RWPE2 (cell line): ENCODE measurements at regions not wholly inside any gene's neighbourhood (a gene's known extent, or its start where the extent isn't known, plus 50 kb on each side); places are given as distances from the start of the nearest gene placed in this dataset.

ENCODE experiments used
- ATAC-seq: fragments of 200-7000 bp; cut with Tn5 transposase; 3 replicates; pipeline ENCODE4 v1.9.1; 2021; ENCODE audit warnings: low read depth
- DNase-seq: peaks from one replicate; pipeline ENCODE4 v3.0.0-alpha.2; 2020; ENCODE audit warnings: low spot score
- H3K27ac ChIP-seq: fragments of 450-650 bp; 2 replicates; pipeline ENCODE4 v1.5.1; 2017; ENCODE audit warnings: mild to moderate bottlenecking; ENCODE audit not compliant: poor library complexity, severe bottlenecking
- H3K27me3 ChIP-seq: fragments of 250-450 bp; sonication (Bioruptor Pico); 2 replicates; pipeline ENCODE4 v1.5.1; 2021; ENCODE audit warnings: mild to moderate bottlenecking, moderate library complexity; ENCODE audit not compliant: insufficient read depth, poor library complexity, severe bottlenecking
- H3K36me3 ChIP-seq: fragments of 250-450 bp; sonication (Bioruptor Pico); 2 replicates; pipeline ENCODE4 v1.5.1; 2020; ENCODE audit warnings: low read depth, mild to moderate bottlenecking, moderate library complexity
- H3K4me1 ChIP-seq: fragments of 250-450 bp; sonication (Bioruptor Pico); 2 replicates; pipeline ENCODE4 v1.5.1; 2021; ENCODE audit warnings: mild to moderate bottlenecking, moderate library complexity; ENCODE audit not compliant: insufficient read depth, poor library complexity, severe bottlenecking
- H3K4me3 ChIP-seq: fragments of 250-450 bp; sonication (Bioruptor Pico); 2 replicates; pipeline ENCODE4 v1.5.1; 2021; ENCODE audit warnings: mild to moderate bottlenecking, moderate library complexity; ENCODE audit not compliant: severe bottlenecking
- H3K9me3 ChIP-seq: fragments of 250-450 bp; sonication (Bioruptor Pico); 2 replicates; pipeline ENCODE4 v1.5.1; 2021; ENCODE audit warnings: mild to moderate bottlenecking, moderate library complexity; ENCODE audit not compliant: severe bottlenecking
- CTCF ChIP-seq: fragments of 450-650 bp; IDR thresholded peaks from one replicate; pipeline ENCODE4 v1.5.1; 2017; ENCODE audit warnings: mild to moderate bottlenecking, moderate library complexity; ENCODE audit not compliant: poor library complexity, severe bottlenecking

DNA sequence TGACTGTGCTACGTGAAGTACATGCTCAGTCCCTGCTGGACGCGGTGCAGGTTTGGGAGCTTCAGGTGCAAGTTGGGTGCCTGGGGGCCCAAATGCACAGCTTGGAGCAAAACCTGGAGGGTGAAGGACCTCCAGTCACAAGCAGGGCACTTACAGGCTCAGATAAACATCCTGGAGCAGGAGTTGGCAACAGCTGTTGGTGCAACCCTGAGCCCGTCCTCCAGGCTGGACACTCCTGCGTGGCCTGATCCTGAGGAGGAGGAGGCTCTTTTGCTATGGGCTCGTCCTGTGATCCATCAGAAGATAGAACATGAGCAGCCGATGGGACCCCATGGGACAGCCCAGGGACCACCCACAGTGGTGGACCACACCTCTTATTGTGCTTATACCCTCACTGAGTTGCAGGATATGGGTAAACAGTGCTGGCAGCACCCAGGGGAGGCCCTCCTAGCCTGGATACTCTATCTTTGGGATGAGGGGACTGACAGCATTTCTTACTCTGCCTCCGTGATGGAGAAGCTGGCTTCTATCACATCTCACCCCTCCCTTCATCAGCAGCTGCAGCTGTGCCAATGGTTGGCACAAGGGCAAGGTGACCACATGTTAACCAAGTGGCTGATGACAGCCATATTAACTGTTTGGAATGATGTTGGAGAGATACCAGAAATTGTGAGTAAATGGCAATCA, 301.6 kb downstream of the ZPLD1 start:
- H3K27ac ChIP-seq: no peak overlapping the region
- ATAC-seq: no peak
- TF ChIP-seq CTCF: no peak

GRCh38 chr3:102736975-102737304, 302.1 kb downstream of the ZPLD1 start:
- no peak for DNase-seq
- Histone ChIP-seq H3K27me3 (no peaks in the 10 kb centered on the region), H3K9me3 (no peaks in the 10 kb centered on the region), H3K4me1 (no peaks in the 10 kb centered on the region), H3K27ac (no peak overlapping the region), H3K4me3 (no peak overlapping the region), H3K36me3 (no peaks in the 10 kb centered on the region)
- ATAC-seq: no peak
- no peak for TF ChIP-seq CTCF

More for the DNA sequence above, 301.6 kb downstream of the ZPLD1 start:
- H3K4me1 ChIP-seq: no peaks in the 10 kb centered on the region
- no peak overlapping the region for H3K4me3 ChIP-seq
- no peaks in the 10 kb centered on the region for H3K27me3 ChIP-seq
- H3K36me3 ChIP-seq: no peaks in the 10 kb centered on the region
- H3K9me3 ChIP-seq: no peaks in the 10 kb centered on the region
- DNase-seq: no peak

DNA sequence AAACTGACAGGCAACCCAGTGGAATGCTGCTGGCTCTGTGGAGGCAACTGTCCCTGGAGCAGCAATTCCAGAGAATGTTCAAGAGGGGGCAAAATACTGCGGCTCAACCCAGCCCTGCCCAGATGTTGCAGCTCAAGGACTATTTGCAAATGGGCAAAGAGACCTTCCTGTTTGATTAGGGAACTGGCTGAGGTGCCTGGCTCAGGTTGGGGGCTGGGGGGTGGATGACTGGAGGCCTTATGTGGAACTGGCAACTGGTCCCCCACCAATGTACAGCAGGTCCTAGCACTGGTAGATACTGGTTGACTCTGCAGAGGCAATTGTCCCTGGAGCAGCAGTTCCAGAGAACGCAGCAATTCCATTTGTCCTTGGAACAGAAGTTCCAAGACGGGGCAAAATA, 302.5 kb downstream of the ZPLD1 start:
- H3K27ac ChIP-seq: no peak overlapping the region
- no peak overlapping the region for H3K4me3 ChIP-seq
- H3K4me1 ChIP-seq: no peaks in the 10 kb centered on the region
- no peak for ATAC-seq
- TF ChIP-seq CTCF: no peak
- H3K27me3 ChIP-seq: no peaks in the 10 kb centered on the region
- DNase-seq: no peak
- H3K9me3 ChIP-seq: no peaks in the 10 kb centered on the region
- no peaks in the 10 kb centered on the region for H3K36me3 ChIP-seq

DNA sequence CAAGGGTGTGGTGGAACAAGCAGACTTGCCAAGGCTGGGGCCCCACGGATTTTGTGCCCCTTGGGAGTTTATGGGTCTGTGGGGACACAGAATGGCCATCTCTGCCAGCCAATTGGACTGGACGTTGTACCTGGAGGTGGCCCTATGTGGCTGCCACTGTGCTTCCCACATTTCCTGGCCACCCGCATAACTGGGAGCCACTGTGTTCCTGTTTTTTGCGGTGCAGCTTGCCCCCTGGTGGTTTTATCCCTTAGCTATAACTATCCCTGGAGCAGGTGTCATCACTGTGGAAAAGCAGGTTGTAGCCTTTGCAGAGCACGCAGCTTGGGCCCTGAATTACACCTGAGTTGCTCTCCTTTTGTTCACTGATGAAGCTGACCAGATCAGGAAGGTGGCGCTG, 306.3 kb downstream of the ZPLD1 start:
- Histone ChIP-seq H3K36me3 (no peaks in the 10 kb centered on the region), H3K27ac (no peak overlapping the region), H3K4me3 (no peak overlapping the region), H3K9me3 (no peaks in the 10 kb centered on the region), H3K27me3 (no peaks in the 10 kb centered on the region), H3K4me1 (no peaks in the 10 kb centered on the region)
- peak; percentile 30 for TF ChIP-seq CTCF
- peak; percentile 58; the same call in 1 of the 3 replicates for ATAC-seq
- no peak for DNase-seq

GRCh38 chr3:102741694-102742093, 306.9 kb downstream of the ZPLD1 start:
- Histone ChIP-seq H3K27ac (no peak overlapping the region), H3K4me3 (no peak overlapping the region), H3K9me3 (no peaks in the 10 kb centered on the region), H3K36me3 (no peaks in the 10 kb centered on the region), H3K4me1 (no peaks in the 10 kb centered on the region), H3K27me3 (no peaks in the 10 kb centered on the region)
- no peak for TF ChIP-seq CTCF
- DNase-seq (no peak), ATAC-seq (no peak)
